Left renal pelvis (tissue), 4 donors: ENCODE measurements at regions not wholly inside any gene's neighbourhood (a gene's known extent, or its start where the extent isn't known, plus 50 kb on each side); places are given as distances from the start of the nearest gene placed in this dataset.

Experiments used
- DNase-seq, 4 donors: peaks; one replicate each; pipeline ENCODE4 v3.0.0-alpha.2; 2013; ENCODE audit warnings: low read depth in 4 of 4, low spot score in 3 of 4

DNA sequence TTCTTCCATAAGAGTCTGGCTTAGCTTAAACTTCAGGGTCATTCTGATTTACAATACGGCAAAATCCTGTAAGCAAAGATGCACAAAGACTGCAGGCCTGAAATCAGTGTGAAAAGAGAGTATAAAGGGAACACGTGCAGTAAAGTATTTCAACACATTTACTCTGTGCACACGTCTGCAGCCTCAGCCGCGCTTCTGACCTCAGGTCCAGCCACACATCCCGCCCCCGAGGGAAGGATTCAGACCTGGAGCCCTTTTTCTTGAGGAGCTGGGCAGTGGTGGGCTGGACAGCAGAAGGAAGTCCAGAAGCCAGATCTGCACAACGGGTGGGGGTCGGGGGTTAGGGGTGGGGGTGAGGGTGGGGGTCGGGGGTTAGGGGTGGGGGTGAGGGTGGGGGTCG, 58.9 kb upstream of the FAM20C start:
- no peak for DNase-seq

DNA sequence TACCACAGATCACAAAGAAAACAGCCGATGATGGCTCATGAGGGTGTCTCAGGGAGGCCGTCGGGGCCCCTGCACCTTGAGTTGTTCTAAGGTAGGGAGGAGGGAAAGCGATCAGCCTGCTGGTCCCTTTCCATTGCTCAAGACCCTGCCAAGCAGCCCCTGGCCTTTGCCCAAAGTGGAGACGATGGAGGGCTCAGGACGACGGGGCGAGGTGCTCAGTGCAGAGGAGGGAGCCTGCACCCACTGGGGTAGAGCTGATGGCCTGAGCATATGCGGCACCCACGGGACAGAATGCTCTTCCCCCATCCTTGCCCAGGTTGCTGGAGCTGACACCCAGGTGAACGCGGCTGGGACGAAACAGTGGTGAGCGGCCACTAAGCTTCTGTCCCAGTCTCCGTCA, 58.3 kb upstream of the FAM20C start:
- no peak for DNase-seq

DNA sequence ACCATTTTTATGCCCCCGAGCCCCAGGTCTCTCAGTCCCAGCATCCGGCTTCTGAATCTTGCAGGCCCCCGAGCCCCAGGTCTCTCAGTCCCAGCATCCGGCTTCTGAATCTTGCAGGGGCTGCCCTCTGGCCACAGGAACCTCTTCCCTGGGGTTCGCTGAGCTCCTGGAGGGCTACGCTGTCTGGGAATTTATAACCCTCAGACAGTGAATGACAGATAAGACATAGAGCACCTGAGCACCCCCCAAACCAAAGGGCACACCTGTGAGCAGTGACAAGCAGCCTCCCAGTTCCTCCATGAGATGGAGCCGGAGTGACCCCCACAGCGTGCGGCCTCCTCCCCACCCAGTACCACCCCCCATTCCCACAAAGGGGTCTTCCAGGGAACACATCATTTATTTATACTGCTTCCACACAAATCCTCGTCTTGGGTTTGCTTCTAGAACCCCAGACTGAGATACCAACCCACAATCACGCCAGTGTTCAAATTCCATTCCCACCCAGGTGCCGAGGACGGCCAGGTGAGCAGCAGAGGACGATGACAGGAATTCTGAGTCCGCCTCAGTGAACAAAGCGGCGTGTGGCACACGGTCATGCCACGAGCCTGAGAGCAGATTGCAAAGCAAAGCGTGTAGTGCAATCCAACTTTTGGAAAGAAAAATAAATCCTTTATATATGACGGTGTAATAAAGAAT, 57.7 kb upstream of the FAM20C start:
- no peak for DNase-seq

DNA sequence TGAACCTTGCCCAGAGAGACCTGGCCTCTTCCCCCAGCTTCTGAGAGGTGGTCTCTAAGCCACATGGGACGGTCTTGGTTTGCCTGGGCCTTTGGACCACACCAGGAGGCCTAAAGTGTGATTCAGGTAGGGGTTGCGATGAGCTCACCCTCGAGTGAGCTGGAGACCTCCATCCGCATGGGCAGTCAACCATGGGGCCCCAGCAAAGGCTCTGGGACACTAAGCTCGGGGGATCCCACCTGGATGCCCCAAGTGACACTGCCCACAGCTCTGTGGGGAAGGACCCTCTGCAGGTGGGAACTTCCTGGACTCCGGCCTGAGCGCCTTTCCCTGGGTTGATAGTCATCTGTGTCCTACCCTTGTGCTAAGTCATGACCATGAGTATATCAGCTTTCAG, 57.1 kb upstream of the FAM20C start:
- DNase-seq, result no peak

DNA sequence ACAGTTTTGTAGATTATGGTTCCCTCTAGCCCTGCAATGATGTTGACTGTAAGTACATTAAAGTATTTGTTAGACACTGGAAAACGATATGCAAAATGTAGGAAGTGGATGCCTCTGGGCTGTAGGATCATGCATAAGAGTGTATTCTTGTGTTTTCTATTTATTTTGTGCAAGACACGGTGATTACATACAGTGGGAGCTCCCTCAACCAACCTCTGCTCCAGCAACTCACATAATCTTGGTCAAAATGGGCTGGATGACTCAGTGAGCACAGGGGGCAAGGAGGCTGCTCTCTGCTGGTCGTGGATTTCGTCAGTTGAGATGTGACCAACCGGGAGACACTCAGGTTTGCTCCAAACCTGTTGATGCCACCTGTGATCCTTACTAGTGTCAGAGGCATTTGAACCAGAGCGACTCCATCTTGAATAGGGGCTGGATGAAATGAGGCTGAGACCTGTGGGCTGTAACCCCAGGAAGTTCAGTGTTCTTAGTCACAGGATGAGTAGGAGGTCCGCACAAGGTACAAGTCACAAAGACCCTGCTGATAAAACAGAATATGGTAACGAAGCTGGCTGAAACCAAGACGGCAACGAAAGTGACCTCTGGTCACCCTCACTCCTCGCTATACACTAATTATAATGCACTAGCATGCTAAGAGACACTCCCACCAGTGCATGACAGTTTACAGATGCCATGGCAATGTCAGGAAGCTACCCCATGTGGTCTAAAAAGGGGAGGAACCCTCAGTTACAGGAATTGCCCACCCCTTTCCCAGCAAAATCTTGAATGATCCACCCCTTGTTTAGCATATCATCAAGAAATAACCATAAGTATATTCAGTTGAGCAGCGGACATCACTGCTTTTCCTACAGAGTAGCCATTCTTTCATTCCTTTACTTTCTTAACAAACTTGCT, 56.4 kb upstream of the FAM20C start:
- DNase-seq, result no peak

DNA sequence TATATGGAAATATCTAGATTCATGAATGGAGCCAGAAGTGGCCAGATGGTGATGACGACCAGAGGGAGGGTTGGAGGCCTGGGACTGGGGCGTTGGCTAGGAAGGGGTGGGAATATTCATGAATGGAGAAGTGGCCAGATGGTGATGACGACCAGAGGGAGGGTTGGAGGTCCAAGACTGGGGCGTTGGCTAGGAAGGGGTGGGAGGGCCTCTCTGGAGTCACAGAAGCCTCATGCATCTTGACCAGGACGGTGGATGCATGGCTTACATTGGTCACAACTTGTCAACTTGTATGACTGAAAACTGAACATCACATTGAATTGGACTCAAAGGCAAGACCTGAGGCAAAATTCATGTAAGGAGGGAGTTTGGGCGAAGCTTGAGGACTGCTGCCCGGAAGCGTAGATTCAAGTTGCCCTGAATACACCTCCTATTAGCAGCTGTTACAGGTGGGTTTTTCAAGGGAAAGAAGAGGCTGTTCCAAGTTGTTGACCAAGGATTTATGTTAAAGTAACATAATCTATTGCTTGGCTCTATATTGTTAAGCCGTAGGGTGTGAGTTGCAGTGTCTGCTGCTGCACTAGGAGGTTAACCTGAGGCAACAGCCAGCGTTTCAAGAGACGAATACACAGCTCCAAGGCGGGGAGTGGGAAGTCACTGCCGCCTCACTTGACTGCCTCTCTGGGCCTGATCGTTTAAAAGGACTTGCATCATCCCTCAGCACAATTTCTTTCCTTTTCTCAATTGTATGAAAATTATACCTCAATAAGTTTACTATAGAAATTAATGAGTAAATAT, 55.1 kb upstream of the FAM20C start:
- no peak for DNase-seq

DNA sequence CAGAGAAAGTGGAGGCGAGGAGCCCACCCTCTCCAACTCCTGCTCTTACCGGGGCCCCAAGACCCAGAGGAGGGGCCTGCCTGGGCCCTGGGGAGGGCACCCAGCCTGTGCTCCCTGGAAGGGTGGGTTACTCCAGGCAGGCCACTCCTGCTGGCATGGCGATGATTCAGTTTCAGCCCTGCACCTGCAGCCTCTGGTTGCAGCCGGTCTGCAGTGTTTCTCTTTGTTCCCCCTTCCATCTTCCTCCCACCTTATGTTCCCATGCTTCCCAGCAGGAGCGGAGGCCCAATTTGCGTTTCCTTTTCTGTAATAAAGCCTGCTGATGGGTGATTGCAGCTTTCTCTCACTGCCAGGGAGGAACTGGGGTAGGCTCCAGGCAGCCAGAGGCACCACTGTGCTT, 53.2 kb upstream of the FAM20C start:
- no peak for DNase-seq

DNA sequence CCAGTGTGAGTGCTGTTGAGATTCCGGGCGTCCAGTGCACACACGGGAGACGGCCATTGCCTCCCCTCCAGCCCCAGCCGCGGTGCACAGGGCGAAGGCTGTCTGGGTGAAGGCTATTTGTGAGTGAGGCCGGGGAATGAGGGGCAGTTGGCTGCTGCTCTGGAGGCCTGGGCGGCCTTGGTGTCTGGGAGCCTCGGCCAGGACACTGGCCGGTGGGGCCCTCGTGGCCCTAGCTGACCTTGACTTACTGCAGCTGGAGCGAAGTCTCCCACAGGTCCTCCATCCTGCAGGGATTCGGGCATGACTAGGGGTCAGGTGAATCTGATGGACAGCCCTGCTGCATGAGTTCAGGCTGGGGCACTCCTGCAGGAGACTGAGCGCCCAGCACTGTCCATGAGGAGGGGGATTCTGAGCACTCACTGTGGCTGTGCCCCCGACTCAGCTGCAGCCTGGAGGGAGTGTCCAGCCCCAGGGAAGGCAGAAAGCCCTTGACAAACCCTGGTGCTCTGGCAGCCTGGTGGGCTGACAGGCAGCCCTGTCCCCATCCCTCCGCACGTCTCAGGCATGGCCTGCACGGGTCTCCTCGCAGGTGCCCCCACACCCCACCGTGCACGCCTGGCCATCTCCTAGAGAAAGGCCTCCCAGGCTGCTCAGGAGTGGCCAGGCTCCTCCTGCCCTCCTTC, 52.7 kb upstream of the FAM20C start:
- DNase-seq, result no peak

DNA sequence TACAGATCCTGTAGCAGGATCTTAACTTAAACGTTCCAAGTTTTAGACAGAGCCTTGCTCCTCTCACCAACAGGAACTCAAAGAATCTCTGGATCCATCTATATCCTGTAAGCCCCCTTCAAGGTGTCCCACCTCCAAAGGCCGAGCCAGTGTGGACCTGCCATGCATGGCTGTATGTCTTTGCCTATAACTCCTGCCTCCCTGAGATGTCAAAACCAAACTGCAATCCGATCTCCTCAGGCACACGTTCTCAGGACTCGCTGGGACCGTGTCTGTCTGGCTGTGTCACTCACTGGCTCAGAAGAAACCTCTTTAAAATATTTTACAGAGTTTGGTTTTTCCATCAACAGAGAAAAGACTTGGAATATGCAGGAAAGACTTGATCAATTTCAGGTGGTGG, 51.4 kb upstream of the FAM20C start:
- DNase-seq, result no peak

DNA sequence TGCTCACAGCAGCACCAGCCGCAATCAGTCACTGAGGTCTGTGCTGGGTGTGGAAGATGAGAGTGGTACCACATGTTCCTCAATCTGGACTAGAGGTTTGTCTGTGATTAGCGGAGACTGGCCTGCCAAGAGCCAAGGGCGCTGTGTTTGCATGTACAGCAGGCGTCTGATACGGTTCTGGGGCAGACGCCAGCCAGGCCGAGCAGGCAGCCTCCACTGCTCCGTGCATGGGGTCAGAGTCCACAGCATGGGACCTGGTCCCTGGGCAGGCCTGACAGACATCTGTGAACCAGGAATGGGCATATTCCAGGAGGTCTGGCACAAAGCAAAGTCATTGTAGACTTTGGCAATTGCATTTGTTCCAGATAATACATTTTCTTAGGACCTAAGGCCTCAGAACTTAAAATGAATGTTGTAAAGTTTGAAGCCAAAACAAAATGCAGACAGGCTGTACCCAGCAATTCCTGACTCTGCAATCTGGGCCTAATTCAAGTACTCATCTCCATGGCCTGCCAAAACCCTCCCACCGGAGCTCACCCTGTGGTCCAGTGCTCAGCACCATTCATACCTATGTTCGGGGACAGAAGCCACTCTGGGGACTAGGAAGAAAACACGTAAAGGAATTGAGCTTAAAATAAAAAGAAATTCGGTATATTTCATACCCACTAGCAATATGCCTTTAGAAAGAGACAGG, 50.0 kb upstream of the FAM20C start:
- no peak for DNase-seq
